ENCODE measurements at regions not wholly inside any gene's neighbourhood (a gene's known extent, or its start where the extent isn't known, plus 50 kb on each side); places are given as distances from the start of the nearest gene placed in this dataset.

- no peak for DNase-seq (ENCODE audit: extremely low spot score, unreplicated experiment)
- peaks cover 5% of the 10 kb centered on the region for H3K9me3 Mint-ChIP-seq
- H3K27ac Mint-ChIP-seq = peak overlapping the region; percentile 85
- H3K27me3 Mint-ChIP-seq = peaks cover 13% of the 10 kb centered on the region
- TF ChIP-seq CTCF (conservative IDR thresholded peaks at IDR 0.05) = no peak
- peak overlapping the region; percentile 44 for H3K4me3 Mint-ChIP-seq
- peaks cover 7% of the 10 kb centered on the region for H3K4me1 Mint-ChIP-seq (ENCODE audit: unreplicated experiment)
- H3K36me3 Mint-ChIP-seq = no peaks in the 10 kb centered on the region
Measured at GRCh38 chr6:11339380-11339779, 106.9 kb upstream of the NEDD9 start.

GRCh38 chr6:11337306-11337705 is 104.8 kb upstream of the NEDD9 start:
- peaks cover 6% of the 10 kb centered on the region for H3K27me3 Mint-ChIP-seq
- H3K4me1 Mint-ChIP-seq (ENCODE audit: unreplicated experiment) = no peaks in the 10 kb centered on the region
- H3K4me3 Mint-ChIP-seq = no peak overlapping the region
- no peak overlapping the region for H3K27ac Mint-ChIP-seq
- no peak for DNase-seq (ENCODE audit: extremely low spot score, unreplicated experiment)
- TF ChIP-seq CTCF (conservative IDR thresholded peaks at IDR 0.05) = no peak
- peaks cover 5% of the 10 kb centered on the region for H3K9me3 Mint-ChIP-seq
- no peaks in the 10 kb centered on the region for H3K36me3 Mint-ChIP-seq

GRCh38 chr6:11335826-11336225 is 103.4 kb upstream of the NEDD9 start:
- no peak for DNase-seq (ENCODE audit: extremely low spot score, unreplicated experiment)
- Mint-ChIP-seq H3K27ac (no peak overlapping the region), H3K4me1 (ENCODE audit: unreplicated experiment) (peaks cover 4% of the 10 kb centered on the region), H3K9me3 (peaks cover 9% of the 10 kb centered on the region), H3K4me3 (no peak overlapping the region), H3K36me3 (no peaks in the 10 kb centered on the region), H3K27me3 (peaks cover 9% of the 10 kb centered on the region)
- TF ChIP-seq CTCF (conservative IDR thresholded peaks at IDR 0.05) = no peak

- TF ChIP-seq CTCF (conservative IDR thresholded peaks at IDR 0.05) = no peak
- DNase-seq (ENCODE audit: extremely low spot score, unreplicated experiment) = no peak
- Mint-ChIP-seq H3K4me1 (ENCODE audit: unreplicated experiment) (peaks cover 4% of the 10 kb centered on the region), H3K4me3 (no peak overlapping the region), H3K27me3 (peaks cover 7% of the 10 kb centered on the region), H3K36me3 (no peaks in the 10 kb centered on the region), H3K9me3 (peaks cover 4% of the 10 kb centered on the region), H3K27ac (no peak overlapping the region)
Measured at GRCh38 chr6:11333132-11333849, 100.8 kb upstream of the NEDD9 start.

GRCh38 chr6:11332463-11332862 is 100.0 kb upstream of the NEDD9 start:
- H3K4me1 Mint-ChIP-seq (ENCODE audit: unreplicated experiment) = peaks cover 4% of the 10 kb centered on the region
- no peak for TF ChIP-seq CTCF (conservative IDR thresholded peaks at IDR 0.05)
- H3K36me3 Mint-ChIP-seq = no peaks in the 10 kb centered on the region
- DNase-seq (ENCODE audit: extremely low spot score, unreplicated experiment) = no peak
- no peak overlapping the region for H3K27ac Mint-ChIP-seq
- no peak overlapping the region for H3K4me3 Mint-ChIP-seq
- peaks cover 4% of the 10 kb centered on the region for H3K9me3 Mint-ChIP-seq
- H3K27me3 Mint-ChIP-seq = peaks cover 7% of the 10 kb centered on the region
